Body of pancreas (tissue), 4 donors: ENCODE measurements at regions not wholly inside any gene's neighbourhood (a gene's known extent, or its start where the extent isn't known, plus 50 kb on each side); places are given as distances from the start of the nearest gene placed in this dataset.

Source experiments
- POLR2A ChIP-seq, 3 donors: fragments of 450-650 bp; IDR thresholded peaks; one replicate each; pipeline ENCODE4 v1.6.1; 2016; ENCODE audit warnings: antibody characterized with exemption in 3 of 3, mild to moderate bottlenecking in 2 of 3
- TF ChIP-seq, protein P1 (sequence below), 7 experiments: fragments of 450-650 bp in 4 of 7; fragments of 200-600 bp in 3 of 7; sonication (generic) in 3 of 7; IDR thresholded peaks; one replicate each; pipeline ENCODE4 v1.5.1; 2016 to 2019; ENCODE audit warnings: antibody characterized with exemption in 7 of 7

DNA sequence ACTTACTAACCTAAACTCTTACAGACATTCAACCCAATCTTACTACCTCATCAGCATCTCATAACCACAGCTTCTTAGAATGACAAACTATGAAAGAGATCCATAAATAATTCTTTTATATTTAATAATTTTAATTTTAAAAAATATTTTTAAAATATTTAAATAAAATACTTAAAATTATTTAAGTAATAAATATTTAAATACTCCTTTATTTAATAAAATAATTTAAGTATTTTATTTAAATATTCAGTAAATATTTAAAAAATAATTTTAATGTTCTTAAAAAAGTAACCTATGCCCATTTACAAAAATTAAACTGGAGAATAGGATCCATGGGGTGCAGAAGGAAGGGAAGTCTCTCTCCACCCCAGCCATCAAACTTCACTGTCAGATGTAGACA lies 627.3 kb upstream of the MGMT start:
- TF ChIP-seq POLR2A (IDR thresholded peaks at IDR 0.05), result no peak
- TF ChIP-seq, protein P1, sequence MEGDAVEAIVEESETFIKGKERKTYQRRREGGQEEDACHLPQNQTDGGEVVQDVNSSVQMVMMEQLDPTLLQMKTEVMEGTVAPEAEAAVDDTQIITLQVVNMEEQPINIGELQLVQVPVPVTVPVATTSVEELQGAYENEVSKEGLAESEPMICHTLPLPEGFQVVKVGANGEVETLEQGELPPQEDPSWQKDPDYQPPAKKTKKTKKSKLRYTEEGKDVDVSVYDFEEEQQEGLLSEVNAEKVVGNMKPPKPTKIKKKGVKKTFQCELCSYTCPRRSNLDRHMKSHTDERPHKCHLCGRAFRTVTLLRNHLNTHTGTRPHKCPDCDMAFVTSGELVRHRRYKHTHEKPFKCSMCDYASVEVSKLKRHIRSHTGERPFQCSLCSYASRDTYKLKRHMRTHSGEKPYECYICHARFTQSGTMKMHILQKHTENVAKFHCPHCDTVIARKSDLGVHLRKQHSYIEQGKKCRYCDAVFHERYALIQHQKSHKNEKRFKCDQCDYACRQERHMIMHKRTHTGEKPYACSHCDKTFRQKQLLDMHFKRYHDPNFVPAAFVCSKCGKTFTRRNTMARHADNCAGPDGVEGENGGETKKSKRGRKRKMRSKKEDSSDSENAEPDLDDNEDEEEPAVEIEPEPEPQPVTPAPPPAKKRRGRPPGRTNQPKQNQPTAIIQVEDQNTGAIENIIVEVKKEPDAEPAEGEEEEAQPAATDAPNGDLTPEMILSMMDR (IDR thresholded peaks at IDR 0.05), result no peak
